ENCODE measurements at regions not wholly inside any gene's neighbourhood (a gene's known extent, or its start where the extent isn't known, plus 50 kb on each side); places are given as distances from the start of the nearest gene placed in this dataset.
"Not testable (repeated sequence)": the region's sequence is repeated elsewhere in the genome, so short reads cannot be mapped to it uniquely, and the experiment has no call there.

GRCh38 chr13:61277586-61278276 lies 137.9 kb downstream of the PCDH20 start:
- DNase-seq, result no peak
- Histone ChIP-seq H3K9me3 (no peaks in the 10 kb centered on the region), H3K27me3 (replicated peaks in 1 of 2; ENCODE audit: control insufficient read depth in 2 of 2, extremely low read depth in 1 of 2, insufficient read depth in 2 of 2, low read length in 1 of 2) (no peaks in the 10 kb centered on the region), H3K27ac (ENCODE audit: low read length) (no peak overlapping the region), H3K4me3 (ENCODE audit: control insufficient read depth in 1 of 2, extremely low read depth in 1 of 2, low read length in 1 of 2) (no peak overlapping the region), H3K36me3 (ENCODE audit: control insufficient read depth in 2 of 2, extremely low read depth in 1 of 2, insufficient read depth in 1 of 2, low read length in 1 of 2) (no peaks in the 10 kb centered on the region), H3K4me1 (ENCODE audit: control insufficient read depth in 1 of 2, extremely low read depth in 1 of 2, insufficient read depth in 2 of 2, low read length in 2 of 2) (no peaks in the 10 kb centered on the region)
- Mint-ChIP-seq H3K4me3 (no peak overlapping the region), H3K9me3 (peaks cover 0 to 16% (median 11%) of the 10 kb centered on the region in 3 donors), H3K4me1 (no peaks in the 10 kb centered on the region), H3K27me3 (no peaks in the 10 kb centered on the region), H3K27ac (no peak overlapping the region), H3K36me3 (no peaks in the 10 kb centered on the region)
- WGBS (ENCODE audit: insufficient coverage), result 100% methylated on average over 2 of the region's 5 CpGs
- ChIA-PET CTCF (no interaction called here), POLR2A (no interaction called here)
- no peak for ATAC-seq (replicated peaks in 1 of 4)

GRCh38 chr13:61277088-61277487 lies 138.6 kb downstream of the PCDH20 start:
- ATAC-seq (replicated peaks in 1 of 4) (no peak), DNase-seq (no peak)
- Histone ChIP-seq H3K9me3 (no peaks in the 10 kb centered on the region), H3K27ac (ENCODE audit: low read length) (no peak overlapping the region), H3K4me1 (ENCODE audit: control insufficient read depth in 1 of 2, extremely low read depth in 1 of 2, insufficient read depth in 2 of 2, low read length in 2 of 2) (no peaks in the 10 kb centered on the region), H3K27me3 (replicated peaks in 1 of 2; ENCODE audit: control insufficient read depth in 2 of 2, extremely low read depth in 1 of 2, insufficient read depth in 2 of 2, low read length in 1 of 2) (no peaks in the 10 kb centered on the region), H3K4me3 (ENCODE audit: control insufficient read depth in 1 of 2, extremely low read depth in 1 of 2, low read length in 1 of 2) (no peak overlapping the region), H3K36me3 (ENCODE audit: control insufficient read depth in 2 of 2, extremely low read depth in 1 of 2, insufficient read depth in 1 of 2, low read length in 1 of 2) (no peaks in the 10 kb centered on the region)
- H3K9me3 Mint-ChIP-seq, result peaks cover 0 to 20% (median 14%) of the 10 kb centered on the region in 3 donors
- ChIA-PET CTCF (no interaction called here), POLR2A (no interaction called here)
- no CpG with 5 or more reads among the region's 1 CpG for WGBS (ENCODE audit: insufficient coverage)
- H3K27ac Mint-ChIP-seq, result no peak overlapping the region
- H3K27me3 Mint-ChIP-seq, result no peaks in the 10 kb centered on the region
- no peak overlapping the region for H3K4me3 Mint-ChIP-seq
- no peaks in the 10 kb centered on the region for H3K36me3 Mint-ChIP-seq
- no peaks in the 10 kb centered on the region for H3K4me1 Mint-ChIP-seq

- H3K4me1 Mint-ChIP-seq, result no peaks in the 10 kb centered on the region
- no peak overlapping the region for H3K27ac Mint-ChIP-seq
- Histone ChIP-seq H3K36me3 (ENCODE audit: control insufficient read depth in 2 of 2, extremely low read depth in 1 of 2, insufficient read depth in 1 of 2, low read length in 1 of 2) (no peaks in the 10 kb centered on the region), H3K9me3 (no peaks in the 10 kb centered on the region), H3K27ac (ENCODE audit: low read length) (no peak overlapping the region), H3K4me1 (ENCODE audit: control insufficient read depth in 1 of 2, extremely low read depth in 1 of 2, insufficient read depth in 2 of 2, low read length in 2 of 2) (no peaks in the 10 kb centered on the region), H3K27me3 (replicated peaks in 1 of 2; ENCODE audit: control insufficient read depth in 2 of 2, extremely low read depth in 1 of 2, insufficient read depth in 2 of 2, low read length in 1 of 2) (no peaks in the 10 kb centered on the region), H3K4me3 (ENCODE audit: control insufficient read depth in 1 of 2, extremely low read depth in 1 of 2, low read length in 1 of 2) (no peak overlapping the region)
- ATAC-seq (replicated peaks in 1 of 4), result no peak
- no peaks in the 10 kb centered on the region for H3K27me3 Mint-ChIP-seq
- no peaks in the 10 kb centered on the region for H3K36me3 Mint-ChIP-seq
- H3K4me3 Mint-ChIP-seq, result no peak overlapping the region
- ChIA-PET POLR2A (no interaction called here), CTCF (no interaction called here)
- H3K9me3 Mint-ChIP-seq, result peaks cover 0 to 22% (median 14%) of the 10 kb centered on the region in 3 donors
- no CpG with 5 or more reads among the region's 2 CpGs for WGBS (ENCODE audit: insufficient coverage)
- no peak for DNase-seq
Observed at GRCh38 chr13:61276401-61276800, 139.2 kb downstream of the PCDH20 start.

GRCh38 chr13:61275736-61276135 lies 139.9 kb downstream of the PCDH20 start:
- Histone ChIP-seq H3K27me3 (replicated peaks in 1 of 2; ENCODE audit: control insufficient read depth in 2 of 2, extremely low read depth in 1 of 2, insufficient read depth in 2 of 2, low read length in 1 of 2) (no peaks in the 10 kb centered on the region), H3K4me3 (ENCODE audit: control insufficient read depth in 1 of 2, extremely low read depth in 1 of 2, low read length in 1 of 2) (no peak overlapping the region), H3K4me1 (ENCODE audit: control insufficient read depth in 1 of 2, extremely low read depth in 1 of 2, insufficient read depth in 2 of 2, low read length in 2 of 2) (no peaks in the 10 kb centered on the region), H3K9me3 (no peaks in the 10 kb centered on the region), H3K36me3 (ENCODE audit: control insufficient read depth in 2 of 2, extremely low read depth in 1 of 2, insufficient read depth in 1 of 2, low read length in 1 of 2) (no peaks in the 10 kb centered on the region), H3K27ac (ENCODE audit: low read length) (no peak overlapping the region)
- WGBS (ENCODE audit: insufficient coverage), result no CpG with 5 or more reads among the region's 2 CpGs
- ATAC-seq (replicated peaks in 1 of 4), result no peak
- Mint-ChIP-seq H3K27me3 (no peaks in the 10 kb centered on the region), H3K36me3 (no peaks in the 10 kb centered on the region), H3K4me3 (no peak overlapping the region), H3K27ac (no peak overlapping the region), H3K4me1 (no peaks in the 10 kb centered on the region), H3K9me3 (peaks cover 0 to 24% (median 16%) of the 10 kb centered on the region in 3 donors)
- DNase-seq, result no peak
- ChIA-PET CTCF (no interaction called here), POLR2A (no interaction called here)

GRCh38 chr13:61275251-61275650 lies 140.4 kb downstream of the PCDH20 start:
- POLR2A ChIA-PET, result no interaction called here
- Mint-ChIP-seq H3K9me3 (peaks cover 3 to 29% (median 20%) of the 10 kb centered on the region in 3 donors), H3K36me3 (no peaks in the 10 kb centered on the region), H3K27ac (no peak overlapping the region), H3K4me3 (no peak overlapping the region), H3K4me1 (no peaks in the 10 kb centered on the region), H3K27me3 (no peaks in the 10 kb centered on the region)
- DNase-seq (no peak), ATAC-seq (replicated peaks in 1 of 4) (no peak)
- 83% methylated on average over 1 of the region's 5 CpGs for WGBS (ENCODE audit: insufficient coverage)
- Histone ChIP-seq H3K9me3 (no peaks in the 10 kb centered on the region), H3K4me1 (ENCODE audit: control insufficient read depth in 1 of 2, extremely low read depth in 1 of 2, insufficient read depth in 2 of 2, low read length in 2 of 2) (no peaks in the 10 kb centered on the region), H3K36me3 (ENCODE audit: control insufficient read depth in 2 of 2, extremely low read depth in 1 of 2, insufficient read depth in 1 of 2, low read length in 1 of 2) (no peaks in the 10 kb centered on the region), H3K4me3 (ENCODE audit: control insufficient read depth in 1 of 2, extremely low read depth in 1 of 2, low read length in 1 of 2) (no peak overlapping the region), H3K27me3 (replicated peaks in 1 of 2; ENCODE audit: control insufficient read depth in 2 of 2, extremely low read depth in 1 of 2, insufficient read depth in 2 of 2, low read length in 1 of 2) (no peaks in the 10 kb centered on the region), H3K27ac (ENCODE audit: low read length) (no peak overlapping the region)
- CTCF ChIA-PET, result no interaction called here

- H3K4me1 Mint-ChIP-seq; H3K27me3 Mint-ChIP-seq; POLR2A ChIA-PET; H3K36me3 Mint-ChIP-seq; DNase-seq; H3K27ac ChIP-seq (ENCODE audit: low read length); H3K4me1 ChIP-seq (ENCODE audit: control insufficient read depth in 1 of 2, extremely low read depth in 1 of 2, insufficient read depth in 2 of 2, low read length in 2 of 2); H3K27me3 ChIP-seq (replicated peaks in 1 of 2; ENCODE audit: control insufficient read depth in 2 of 2, extremely low read depth in 1 of 2, insufficient read depth in 2 of 2, low read length in 1 of 2); H3K4me3 Mint-ChIP-seq; CTCF ChIA-PET; H3K27ac Mint-ChIP-seq; H3K36me3 ChIP-seq (ENCODE audit: control insufficient read depth in 2 of 2, extremely low read depth in 1 of 2, insufficient read depth in 1 of 2, low read length in 1 of 2); H3K4me3 ChIP-seq (ENCODE audit: control insufficient read depth in 1 of 2, extremely low read depth in 1 of 2, low read length in 1 of 2); ATAC-seq (replicated peaks in 1 of 4); H3K9me3 ChIP-seq: not testable (repeated sequence)
- WGBS (ENCODE audit: insufficient coverage), result 60% methylated on average over 5 of the region's 6 CpGs
- peaks cover 16 to 30% (median 20%) of the 10 kb centered on the region in 3 donors for H3K9me3 Mint-ChIP-seq
Observed at GRCh38 chr13:61266896-61267295, 148.8 kb downstream of the PCDH20 start.
